ENCODE measurements at regions not wholly inside any gene's neighbourhood (a gene's known extent, or its start where the extent isn't known, plus 50 kb on each side); places are given as distances from the start of the nearest gene placed in this dataset.

DNA sequence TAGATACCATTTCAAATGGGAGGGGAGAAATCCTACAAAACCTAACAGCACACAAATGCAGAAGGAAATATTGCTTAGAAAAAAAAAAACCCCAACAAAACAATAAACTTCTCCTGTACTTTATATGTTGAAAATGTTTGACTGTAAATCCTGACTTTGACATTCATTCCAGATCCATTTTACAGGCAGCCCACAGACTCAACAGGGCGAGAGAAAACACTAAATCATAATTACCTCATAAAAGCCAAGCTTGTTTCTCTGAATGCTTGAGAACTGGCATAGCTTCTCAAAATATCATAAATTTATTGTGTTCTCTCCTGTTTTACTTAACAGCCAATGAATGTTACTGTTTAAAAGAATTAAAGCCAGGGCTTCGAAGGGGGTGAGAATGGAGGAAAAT, 273.2 kb downstream of the CD83 start:
- peaks cover 24% of the 10 kb centered on the region for H3K27me3 Mint-ChIP-seq (ENCODE audit: low read depth, unreplicated experiment)
- no peak for FAIRE-seq

DNA sequence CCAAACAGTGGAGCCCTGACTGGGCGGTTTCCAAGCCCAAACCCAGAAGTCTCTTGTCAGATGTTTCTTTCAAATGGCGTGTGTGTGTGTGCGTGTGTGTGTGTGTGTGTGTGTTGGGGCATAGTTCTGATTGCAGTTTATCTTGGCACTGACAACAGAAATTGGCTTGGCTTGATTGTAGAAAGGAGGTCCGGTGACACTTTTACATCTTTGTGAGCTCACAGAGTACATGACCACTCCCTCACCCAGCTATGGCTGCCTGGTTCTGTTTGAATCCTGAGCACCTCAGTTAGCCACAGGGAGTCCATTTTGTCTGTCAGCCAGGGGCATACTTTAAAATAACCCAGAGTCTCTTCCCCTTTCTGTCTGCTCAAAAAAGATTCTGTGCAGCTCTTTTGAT, 276.3 kb downstream of the CD83 start:
- Mint-ChIP-seq H3K27me3 (ENCODE audit: low read depth, unreplicated experiment) (peaks cover 24% of the 10 kb centered on the region), H3K4me1 (ENCODE audit: low read depth, unreplicated experiment) (no peaks in the 10 kb centered on the region), H3K27ac (ENCODE audit: unreplicated experiment) (no peak overlapping the region), H3K4me3 (ENCODE audit: unreplicated experiment) (no peak overlapping the region), H3K9me3 (ENCODE audit: unreplicated experiment) (peaks cover 6% of the 10 kb centered on the region), H3K36me3 (ENCODE audit: low read depth, unreplicated experiment) (no peaks in the 10 kb centered on the region)
- DNase-seq (ENCODE audit: low read depth) = no peak
- Histone ChIP-seq H3K4me2 (ENCODE audit: low read length) (no peak overlapping the region), H3K4me3 (ENCODE audit: insufficient read depth, low read depth, low read length) (no peak overlapping the region), H3K9ac (ENCODE audit: low read length) (no peak overlapping the region), H3K79me2 (ENCODE audit: insufficient read depth, low read length) (no peaks in the 10 kb centered on the region), H3K4me1 (ENCODE audit: insufficient read depth, low read length) (peaks cover 4% of the 10 kb centered on the region), H3K27me3 (ENCODE audit: insufficient read depth, low read length) (no peaks in the 10 kb centered on the region), H3K27ac (ENCODE audit: low read depth, low read length) (no peak overlapping the region), H3K9me3 (ENCODE audit: insufficient read depth, low read depth, low read length) (no peaks in the 10 kb centered on the region), H4K20me1 (ENCODE audit: insufficient read depth, low read length) (no peaks in the 10 kb centered on the region), H2AFZ (ENCODE audit: low read depth, low read length) (no peak overlapping the region), H3K36me3 (ENCODE audit: insufficient read depth, low read length) (no peaks in the 10 kb centered on the region)
- FAIRE-seq = no peak
- TF ChIP-seq EZH2 (IDR thresholded peaks at IDR 0.05; ENCODE audit: insufficient read depth, low read length) = no peak
- TF ChIP-seq, protein P1, sequence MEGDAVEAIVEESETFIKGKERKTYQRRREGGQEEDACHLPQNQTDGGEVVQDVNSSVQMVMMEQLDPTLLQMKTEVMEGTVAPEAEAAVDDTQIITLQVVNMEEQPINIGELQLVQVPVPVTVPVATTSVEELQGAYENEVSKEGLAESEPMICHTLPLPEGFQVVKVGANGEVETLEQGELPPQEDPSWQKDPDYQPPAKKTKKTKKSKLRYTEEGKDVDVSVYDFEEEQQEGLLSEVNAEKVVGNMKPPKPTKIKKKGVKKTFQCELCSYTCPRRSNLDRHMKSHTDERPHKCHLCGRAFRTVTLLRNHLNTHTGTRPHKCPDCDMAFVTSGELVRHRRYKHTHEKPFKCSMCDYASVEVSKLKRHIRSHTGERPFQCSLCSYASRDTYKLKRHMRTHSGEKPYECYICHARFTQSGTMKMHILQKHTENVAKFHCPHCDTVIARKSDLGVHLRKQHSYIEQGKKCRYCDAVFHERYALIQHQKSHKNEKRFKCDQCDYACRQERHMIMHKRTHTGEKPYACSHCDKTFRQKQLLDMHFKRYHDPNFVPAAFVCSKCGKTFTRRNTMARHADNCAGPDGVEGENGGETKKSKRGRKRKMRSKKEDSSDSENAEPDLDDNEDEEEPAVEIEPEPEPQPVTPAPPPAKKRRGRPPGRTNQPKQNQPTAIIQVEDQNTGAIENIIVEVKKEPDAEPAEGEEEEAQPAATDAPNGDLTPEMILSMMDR (IDR thresholded peaks at IDR 0.05; ENCODE audit: insufficient read depth, low read depth, low read length) = no peak

More for the DNA sequence above, 273.2 kb downstream of the CD83 start:
- no peak overlapping the region for H3K9ac ChIP-seq (ENCODE audit: low read length)
- Mint-ChIP-seq H3K36me3 (ENCODE audit: low read depth, unreplicated experiment) (no peaks in the 10 kb centered on the region), H3K4me1 (ENCODE audit: low read depth, unreplicated experiment) (no peaks in the 10 kb centered on the region), H3K4me3 (ENCODE audit: unreplicated experiment) (no peak overlapping the region), H3K9me3 (ENCODE audit: unreplicated experiment) (peaks cover 6% of the 10 kb centered on the region), H3K27ac (ENCODE audit: unreplicated experiment) (no peak overlapping the region)
- H3K9me3 ChIP-seq (ENCODE audit: insufficient read depth, low read depth, low read length) = no peaks in the 10 kb centered on the region
- H3K27me3 ChIP-seq (ENCODE audit: insufficient read depth, low read length) = no peaks in the 10 kb centered on the region
- no peak overlapping the region for H3K4me2 ChIP-seq (ENCODE audit: low read length)
- no peaks in the 10 kb centered on the region for H3K4me1 ChIP-seq (ENCODE audit: insufficient read depth, low read length)
- H2AFZ ChIP-seq (ENCODE audit: low read depth, low read length) = no peak overlapping the region
- no peaks in the 10 kb centered on the region for H3K79me2 ChIP-seq (ENCODE audit: insufficient read depth, low read length)
- DNase-seq (ENCODE audit: low read depth) = no peak
- no peak overlapping the region for H3K4me3 ChIP-seq (ENCODE audit: insufficient read depth, low read depth, low read length)
- TF ChIP-seq, protein P1 (IDR thresholded peaks at IDR 0.05; ENCODE audit: insufficient read depth, low read depth, low read length) = no peak
- TF ChIP-seq EZH2 (IDR thresholded peaks at IDR 0.05; ENCODE audit: insufficient read depth, low read length) = no peak
- no peaks in the 10 kb centered on the region for H3K36me3 ChIP-seq (ENCODE audit: insufficient read depth, low read length)
- no peaks in the 10 kb centered on the region for H4K20me1 ChIP-seq (ENCODE audit: insufficient read depth, low read length)
- H3K27ac ChIP-seq (ENCODE audit: low read depth, low read length) = no peak overlapping the region

DNA sequence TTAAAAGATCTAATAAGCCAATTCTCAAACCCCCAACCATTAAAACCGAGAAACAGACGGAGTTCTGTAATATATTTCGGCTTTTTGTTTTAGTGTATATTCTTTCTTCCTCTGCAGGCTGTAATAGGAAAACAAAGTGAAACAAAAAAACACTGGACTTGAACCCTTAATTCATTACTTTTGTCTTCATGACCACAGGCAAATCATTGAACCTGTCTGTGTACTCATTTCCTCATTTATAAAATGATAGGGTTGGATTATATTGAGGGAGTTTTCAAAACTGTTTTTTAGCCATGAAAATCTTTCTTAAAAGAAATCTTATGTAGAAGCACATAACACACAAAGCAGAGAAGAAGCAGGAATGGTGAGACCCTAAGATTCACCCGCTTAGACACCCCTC, 278.8 kb downstream of the CD83 start:
- H3K27ac ChIP-seq (ENCODE audit: low read depth, low read length) = no peak overlapping the region
- H3K27me3 Mint-ChIP-seq (ENCODE audit: low read depth, unreplicated experiment) = peaks cover 7% of the 10 kb centered on the region
- H3K79me2 ChIP-seq (ENCODE audit: insufficient read depth, low read length) = no peaks in the 10 kb centered on the region
- peaks cover 7% of the 10 kb centered on the region for H3K9me3 Mint-ChIP-seq (ENCODE audit: unreplicated experiment)
- no peak overlapping the region for H3K27ac Mint-ChIP-seq (ENCODE audit: unreplicated experiment)
- TF ChIP-seq EZH2 (IDR thresholded peaks at IDR 0.05; ENCODE audit: insufficient read depth, low read length) = no peak
- TF ChIP-seq, protein P1 (IDR thresholded peaks at IDR 0.05; ENCODE audit: insufficient read depth, low read depth, low read length) = no peak
- H3K4me1 ChIP-seq (ENCODE audit: insufficient read depth, low read length) = peaks cover 4% of the 10 kb centered on the region
- no peak for FAIRE-seq
- no peaks in the 10 kb centered on the region for H3K9me3 ChIP-seq (ENCODE audit: insufficient read depth, low read depth, low read length)
- no peak overlapping the region for H3K4me3 ChIP-seq (ENCODE audit: insufficient read depth, low read depth, low read length)
- no peak overlapping the region for H3K9ac ChIP-seq (ENCODE audit: low read length)
- H4K20me1 ChIP-seq (ENCODE audit: insufficient read depth, low read length) = no peaks in the 10 kb centered on the region
- no peak overlapping the region for H2AFZ ChIP-seq (ENCODE audit: low read depth, low read length)
- no peak overlapping the region for H3K4me2 ChIP-seq (ENCODE audit: low read length)
- peaks cover 6% of the 10 kb centered on the region for H3K4me1 Mint-ChIP-seq (ENCODE audit: low read depth, unreplicated experiment)
- H3K27me3 ChIP-seq (ENCODE audit: insufficient read depth, low read length) = no peaks in the 10 kb centered on the region
- DNase-seq (ENCODE audit: low read depth) = no peak
- no peak overlapping the region for H3K4me3 Mint-ChIP-seq (ENCODE audit: unreplicated experiment)
- H3K36me3 ChIP-seq (ENCODE audit: insufficient read depth, low read length) = no peaks in the 10 kb centered on the region
- no peaks in the 10 kb centered on the region for H3K36me3 Mint-ChIP-seq (ENCODE audit: low read depth, unreplicated experiment)
